ENCODE measurements at regions not wholly inside any gene's neighbourhood (a gene's known extent, or its start where the extent isn't known, plus 50 kb on each side); places are given as distances from the start of the nearest gene placed in this dataset.

GRCh38 chr7:39808796-39809481 is 141.1 kb upstream of the CDK13 start:
- TF ChIP-seq CTCF (conservative IDR thresholded peaks at IDR 0.05), result no peak
- TF ChIP-seq ZFX (IDR thresholded peaks at IDR 0.05), result no peak
- no peak overlapping the region for H3K27ac ChIP-seq

- TF ChIP-seq CTCF (conservative IDR thresholded peaks at IDR 0.05) (peak; percentile 37; the same call in 1 of the 2 replicates), ZFX (IDR thresholded peaks at IDR 0.05) (no peak)
- H3K27ac ChIP-seq, result no peak overlapping the region
These were observed 139.8 kb upstream of the CDK13 start for GRCh38 chr7:39810204-39810642.

GRCh38 chr7:39810710-39811109 is 139.3 kb upstream of the CDK13 start:
- TF ChIP-seq CTCF (conservative IDR thresholded peaks at IDR 0.05) (no peak), ZFX (IDR thresholded peaks at IDR 0.05) (no peak)
- H3K27ac ChIP-seq, result no peak overlapping the region

GRCh38 chr7:39811161-39811614 is 138.9 kb upstream of the CDK13 start:
- TF ChIP-seq ZFX (IDR thresholded peaks at IDR 0.05), result no peak
- TF ChIP-seq CTCF (conservative IDR thresholded peaks at IDR 0.05), result no peak
- H3K27ac ChIP-seq, result no peak overlapping the region

GRCh38 chr7:39816462-39817060 is 133.5 kb upstream of the CDK13 start:
- H3K27ac ChIP-seq, result no peak overlapping the region
- no peak for TF ChIP-seq CTCF (conservative IDR thresholded peaks at IDR 0.05)
- TF ChIP-seq ZFX (IDR thresholded peaks at IDR 0.05), result no peak

- TF ChIP-seq CTCF (conservative IDR thresholded peaks at IDR 0.05) (no peak), ZFX (IDR thresholded peaks at IDR 0.05) (no peak)
- no peak overlapping the region for H3K27ac ChIP-seq
These were observed 130.5 kb upstream of the CDK13 start for GRCh38 chr7:39819514-39819913.

GRCh38 chr7:39824456-39825200 is 125.4 kb upstream of the CDK13 start:
- TF ChIP-seq ZFX (IDR thresholded peaks at IDR 0.05) (no peak), CTCF (conservative IDR thresholded peaks at IDR 0.05) (no peak)
- H3K27ac ChIP-seq, result no peak overlapping the region

All from C4-2B (cell line).